Heart right ventricle (tissue), 16 donors: ENCODE measurements at regions not wholly inside any gene's neighbourhood (a gene's known extent, or its start where the extent isn't known, plus 50 kb on each side); places are given as distances from the start of the nearest gene placed in this dataset.

Source experiments
- ATAC-seq, 8 donors: fragments of 200-7000 bp; cut with Tn5 transposase; one replicate each; pipeline ENCODE4 v1.9.1; 2020; ENCODE audit warnings: mild to moderate bottlenecking in 8 of 8, moderate library complexity in 8 of 8, moderate number of reproducible peaks in 1 of 8
- DNase-seq, 2 donors: peaks; one replicate each; pipeline ENCODE4 v3.0.0-alpha.2; 2020
- H3K27ac ChIP-seq, 10 donors: fragments of 200-600 bp; sonication (generic) in 2 of 10; one replicate each; pipeline versions ENCODE4 v1.5.0 to v1.8.0; 2020 to 2022; ENCODE audit warnings: mild to moderate bottlenecking in 3 of 10
- H3K27me3 ChIP-seq, 7 donors: fragments of 200-600 bp; one replicate each; pipeline ENCODE4 v1.8.0; 2021 to 2022; ENCODE audit warnings: mild to moderate bottlenecking in 2 of 7
- H3K36me3 ChIP-seq, 9 donors: fragments of 200-600 bp; sonication (generic) in 1 of 9; one replicate each; pipeline versions ENCODE4 v1.5.0 to v1.8.0; 2020 to 2022; ENCODE audit warnings: mild to moderate bottlenecking in 2 of 9
- H3K4me1 ChIP-seq, 9 donors: fragments of 200-600 bp; sonication (generic) in 1 of 9; one replicate each; pipeline versions ENCODE4 v1.5.0 to v1.8.0; 2020 to 2022; ENCODE audit warnings: mild to moderate bottlenecking in 4 of 9
- H3K4me3 ChIP-seq, 10 donors: fragments of 200-600 bp; sonication (generic) in 2 of 10; one replicate each; pipeline versions ENCODE4 v1.5.0 to v1.8.0; 2020 to 2022; ENCODE audit warnings: mild to moderate bottlenecking in 7 of 10, moderate library complexity in 2 of 10
- H3K9me3 ChIP-seq, 11 donors: fragments of 200-600 bp in 10 of 11; sonication (generic) in 2 of 11; one replicate each; pipeline versions ENCODE4 v1.5.0 to v1.8.0; 2013 to 2022; ENCODE audit warnings: mild to moderate bottlenecking in 2 of 11, control low read depth in 1 of 11, moderate library complexity in 1 of 11
- CTCF ChIP-seq, 9 donors: fragments of 200-600 bp; sonication (generic) in 2 of 9; IDR thresholded peaks; one replicate each; pipeline versions ENCODE4 v1.5.0 to v1.8.0; 2021 to 2022; ENCODE audit warnings: antibody characterized with exemption in 9 of 9, mild to moderate bottlenecking in 5 of 9, moderate library complexity in 1 of 9
- WGBS, 2 donors: extraction: QIAGEN DNeasy Blood & Tissue Kit; methylation state at CpG; one replicate each; pipeline ENCODE4 v1.1.7; 2013; ENCODE audit warnings: inconsistent platforms in 1 of 2; 5-methylcytosine and 5-hydroxymethylcytosine counted together
- intact Hi-C, 10 donors: fragments of 100-400 bp; cut with DNase I; formaldehyde crosslinking; loops; one replicate each; pipeline versions ENCODE4 v1.11.1 to v1.14.2; 2022
- donor health status: Arrhythmogenic right ventricular cardiomyopathy.
- donor health status: ischemic (EF 13 %, LVEDD 7.1; RV severe dilation, severe dysfunction).
- donor health status: healthy with polysubstance abuse.
- donor health status: DM: no; HTN: yes; CAD: no.
- donor health status: DM: no; HTN: no; CAD: no.
- donor health status: ischemic (EF 25% LVEDD 6.9; RV normal size, moderate dysfunction).
- donor health status: ischemic (EF 25% LVEDD 5.7; RV mildly dilated, moderate dysfunction).
- donor health status: healthy.
- donor health status: DM: yes; HTN: yes; CAD: no.
- donor health status: Ischemic cardiomyopathy.
- donor health status: ischemic (EF 35%, LVEDD 5.7; RV mildly dilated, moderate dysfunction).
- donor health status: nonischemic (EF 11% LVEDD 7.7; RV severe dilation, severe dysfunction).
- donor health status: DM: yes; HTN: yes; CAD: no.
- donor health status: PGD.
- donor health status: ischemic (EF 29% LVEDD 5.4; RV normal size, mild dysfunction).
- donor health status: nonischemic (EF 23%, LVEDD 6.1; RV moderate dilation, normal function).

- Histone ChIP-seq H3K27me3 (no peaks in the 10 kb centered on the region), H3K4me1 (no peaks in the 10 kb centered on the region), H3K9me3 (no peaks in the 10 kb centered on the region), H3K4me3 (no peak overlapping the region), H3K27ac (no peak overlapping the region), H3K36me3 (no peaks in the 10 kb centered on the region)
- no peak for TF ChIP-seq CTCF (IDR thresholded peaks at IDR 0.05)
- 57 to 80% methylated on average over 1 of the region's 1 CpG for WGBS, 2 donors
- ATAC-seq (no peak), DNase-seq (no peak)
- intact Hi-C loops: no loop called here
Observed at GRCh38 chr4:119930546-119930945, 136.1 kb downstream of the MAD2L1 start.

GRCh38 chr4:119921830-119922229 lies 144.8 kb downstream of the MAD2L1 start:
- Histone ChIP-seq H3K36me3 (no peaks in the 10 kb centered on the region), H3K27me3 (no peaks in the 10 kb centered on the region), H3K27ac (no peak overlapping the region), H3K4me3 (no peak overlapping the region), H3K4me1 (no peaks in the 10 kb centered on the region), H3K9me3 (peaks cover 0 to 14% (median 0%) of the 10 kb centered on the region in 11 donors)
- 73 to 86% methylated on average over 4 of the region's 4 CpGs for WGBS, 2 donors
- intact Hi-C loops: no loop called here
- ATAC-seq (no peak), DNase-seq (no peak)
- no peak for TF ChIP-seq CTCF (IDR thresholded peaks at IDR 0.05)

- no peaks in the 10 kb centered on the region for H3K27me3 ChIP-seq
- DNase-seq: no peak
- H3K9me3 ChIP-seq: peaks cover 0 to 26% (median 8%) of the 10 kb centered on the region in 11 donors
- intact Hi-C loops: no loop called here
- no peak overlapping the region for H3K27ac ChIP-seq
- no peak for TF ChIP-seq CTCF (IDR thresholded peaks at IDR 0.05)
- H3K4me1 ChIP-seq: no peaks in the 10 kb centered on the region
- no peak overlapping the region for H3K4me3 ChIP-seq
- 80 to 81% methylated on average over 6 of the region's 6 CpGs for WGBS, 2 donors
- no peak for ATAC-seq
- H3K36me3 ChIP-seq: no peaks in the 10 kb centered on the region
Observed at GRCh38 chr4:119906277-119906676, 160.4 kb downstream of the MAD2L1 start.

DNA sequence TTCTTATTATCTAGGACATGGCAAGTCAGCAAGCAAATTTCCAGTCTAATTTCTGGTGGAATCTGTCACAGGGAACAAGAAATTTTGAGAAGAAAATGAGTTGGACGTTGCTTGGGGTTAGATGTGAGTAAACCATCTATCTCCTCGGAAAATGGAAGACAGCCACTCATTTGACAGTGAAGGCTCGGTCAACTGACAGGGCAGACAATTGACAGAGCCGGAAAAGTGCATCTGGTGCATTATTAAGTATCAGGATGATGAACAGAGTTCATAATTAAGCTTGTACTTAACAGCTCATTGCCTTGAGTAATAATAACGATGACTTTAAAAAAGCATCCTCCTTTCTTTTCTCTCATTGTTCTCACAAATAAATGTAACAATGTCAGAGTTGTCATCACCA lies 168.4 kb downstream of the MAD2L1 start:
- ATAC-seq (no peak), DNase-seq (no peak)
- Histone ChIP-seq H3K4me3 (no peak overlapping the region), H3K9me3 (no peaks in the 10 kb centered on the region), H3K36me3 (no peaks in the 10 kb centered on the region), H3K27me3 (no peaks in the 10 kb centered on the region), H3K27ac (no peak overlapping the region), H3K4me1 (no peaks in the 10 kb centered on the region)
- TF ChIP-seq CTCF (IDR thresholded peaks at IDR 0.05): no peak
- intact Hi-C loops: no loop called here
- 67 to 82% methylated on average over 5 of the region's 5 CpGs for WGBS, 2 donors

DNA sequence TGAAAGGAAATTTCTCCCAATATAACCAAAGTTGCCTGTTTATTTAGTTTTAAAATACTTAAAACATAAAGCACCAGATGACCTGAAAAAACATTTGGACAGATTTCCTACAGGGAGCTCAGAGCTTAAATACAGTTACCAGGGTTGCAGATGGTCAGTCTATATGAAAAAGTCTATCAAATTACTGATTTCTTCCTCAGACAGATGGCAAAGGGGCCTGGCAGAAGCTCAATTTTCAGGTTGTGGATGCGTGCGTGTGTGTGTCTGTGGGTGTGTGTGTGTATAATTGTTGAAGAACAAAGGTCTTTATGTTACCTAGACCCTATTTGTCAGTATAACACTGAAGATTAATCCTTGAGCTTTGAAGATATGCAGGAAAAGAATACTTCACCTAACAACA lies 169.4 kb downstream of the MAD2L1 start:
- TF ChIP-seq CTCF (IDR thresholded peaks at IDR 0.05): no peak

More for the DNA sequence above, 169.4 kb downstream of the MAD2L1 start:
- Histone ChIP-seq H3K27me3 (no peaks in the 10 kb centered on the region), H3K4me3 (no peak overlapping the region), H3K27ac (no peak overlapping the region), H3K4me1 (no peaks in the 10 kb centered on the region), H3K9me3 (no peaks in the 10 kb centered on the region), H3K36me3 (no peaks in the 10 kb centered on the region)
- no peak for DNase-seq
- 88 to 99% methylated on average over 2 of the region's 2 CpGs for WGBS, 2 donors
- ATAC-seq: no peak
- intact Hi-C loops: no loop called here
